GM18511 (cell line): ENCODE measurements at regions not wholly inside any gene's neighbourhood (a gene's known extent, or its start where the extent isn't known, plus 50 kb on each side); places are given as distances from the start of the nearest gene placed in this dataset.
"Not testable (repeated sequence)": the region's sequence is repeated elsewhere in the genome, so short reads cannot be mapped to it uniquely, and the experiment has no call there.

Source experiments
- ATAC-seq: cut with Tn5 transposase; IDR thresholded peaks from one replicate; pipeline ENCODE4 v1.9.1; 2021; ENCODE audit warnings: mild to moderate bottlenecking, moderate library complexity; ENCODE audit not compliant: unreplicated experiment

DNA sequence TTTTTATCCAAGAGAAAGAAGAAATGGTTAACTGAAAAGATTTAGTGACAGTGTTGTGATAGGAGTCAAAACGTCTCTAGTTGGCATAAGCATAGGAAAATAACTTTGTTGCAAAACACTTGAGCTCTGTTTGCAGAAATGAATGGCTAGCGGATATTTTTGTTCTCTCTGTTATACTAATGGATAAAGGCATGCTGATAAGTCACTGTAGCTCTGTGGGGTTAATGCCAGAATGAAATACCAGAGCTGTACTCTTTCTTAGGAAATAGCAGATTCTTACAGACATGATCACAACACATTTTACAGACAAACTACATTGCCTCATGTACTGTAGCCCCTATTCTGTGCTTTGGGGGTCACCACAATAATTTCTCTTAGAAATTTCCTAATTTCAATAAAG, 202.8 kb downstream of the DMRTA1 start:
- ATAC-seq, result no peak

DNA sequence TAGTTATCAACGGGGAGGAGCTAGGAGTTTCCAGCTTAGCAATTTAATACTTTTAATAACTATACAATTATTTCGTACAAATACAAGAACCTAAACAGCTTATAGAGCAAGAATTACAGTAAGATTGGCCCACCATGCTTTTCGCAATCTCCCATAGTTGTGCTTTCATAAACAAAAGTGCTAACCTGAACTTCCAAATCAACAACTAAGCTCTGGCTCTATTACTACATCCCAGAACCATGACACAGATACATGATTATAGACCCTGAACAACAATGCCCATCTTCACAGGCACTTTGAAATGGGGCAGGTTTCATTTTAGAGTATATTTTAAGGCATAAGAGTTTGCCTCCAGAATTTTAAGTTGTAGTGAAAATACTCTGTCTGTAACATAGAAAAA, 203.5 kb downstream of the DMRTA1 start:
- ATAC-seq, result no peak

DNA sequence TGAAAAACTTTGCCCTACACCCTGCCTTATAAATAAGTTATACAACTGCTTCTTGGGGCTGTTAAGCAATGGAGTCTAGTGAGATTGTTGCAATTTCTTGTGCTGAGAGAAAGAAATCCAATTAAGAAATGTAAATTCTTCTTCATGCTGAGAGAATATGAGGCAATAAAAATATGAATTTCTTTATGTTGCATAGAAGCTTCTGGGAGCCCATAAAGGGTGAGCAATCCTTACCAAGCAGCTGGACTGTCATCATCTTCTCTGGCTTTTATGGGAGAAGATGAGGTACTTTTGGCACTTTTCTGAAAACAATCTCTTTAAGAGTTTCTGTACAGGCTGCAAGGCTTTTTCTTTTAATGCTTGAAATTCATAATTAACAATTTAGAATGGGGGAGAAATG, 204.3 kb downstream of the DMRTA1 start:
- no peak for ATAC-seq

GRCh38 chr9:22654833-22655232, 208.2 kb downstream of the DMRTA1 start:
- ATAC-seq, result no peak

- ATAC-seq, result no peak
Observed at GRCh38 chr9:22657713-22658112, 211.1 kb downstream of the DMRTA1 start.

DNA sequence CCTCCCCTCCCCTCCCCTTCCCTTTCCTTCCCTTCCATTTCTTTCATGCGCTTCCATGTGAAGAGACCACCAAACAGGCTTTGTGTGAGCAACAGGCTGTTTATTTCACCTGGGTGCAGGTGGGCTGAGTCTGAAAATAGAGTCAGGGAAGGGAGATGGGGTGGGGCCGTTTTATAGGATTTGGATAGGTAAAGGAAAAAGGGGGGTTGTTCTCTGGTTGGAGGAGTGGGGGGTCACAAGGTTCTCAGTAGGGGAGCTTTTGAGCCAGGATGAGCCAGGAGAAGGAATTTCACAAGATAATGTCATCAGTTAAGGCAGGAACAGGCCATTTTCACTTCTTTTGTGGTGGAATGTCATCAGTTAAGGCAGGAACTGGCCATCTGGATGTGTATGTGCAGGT, 211.9 kb downstream of the DMRTA1 start:
- not testable (repeated sequence) for ATAC-seq

- no peak for ATAC-seq
Observed at GRCh38 chr9:22682536-22682935, 235.9 kb downstream of the DMRTA1 start.

GRCh38 chr9:22682961-22683699, 236.5 kb downstream of the DMRTA1 start:
- ATAC-seq, result no peak

GRCh38 chr9:22683700-22684075, 237.1 kb downstream of the DMRTA1 start:
- no peak for ATAC-seq

DNA sequence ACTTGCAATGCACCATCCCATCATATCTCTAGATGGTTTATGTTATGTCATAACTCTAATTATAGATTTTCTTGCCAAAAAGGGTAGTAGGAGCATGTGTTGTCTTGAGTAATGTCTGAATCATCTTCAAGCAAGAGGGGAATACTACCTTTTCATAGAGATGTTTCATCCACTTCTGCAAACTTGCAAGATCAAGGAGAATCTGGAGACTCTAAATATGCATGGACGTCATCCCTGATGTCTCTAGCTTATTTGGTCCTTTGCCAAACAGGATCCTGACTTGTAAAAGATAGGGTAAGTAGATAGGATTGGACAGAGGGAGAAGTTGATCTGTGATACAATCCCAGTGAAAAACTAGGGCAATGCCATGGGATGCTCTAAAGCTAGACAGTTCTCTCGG, 246.5 kb downstream of the DMRTA1 start:
- no peak for ATAC-seq

- no peak for ATAC-seq
Observed at GRCh38 chr9:22700171-22700570, 253.5 kb downstream of the DMRTA1 start.

- ATAC-seq, result no peak
Observed at GRCh38 chr9:22718653-22719052, 272.0 kb downstream of the DMRTA1 start.

DNA sequence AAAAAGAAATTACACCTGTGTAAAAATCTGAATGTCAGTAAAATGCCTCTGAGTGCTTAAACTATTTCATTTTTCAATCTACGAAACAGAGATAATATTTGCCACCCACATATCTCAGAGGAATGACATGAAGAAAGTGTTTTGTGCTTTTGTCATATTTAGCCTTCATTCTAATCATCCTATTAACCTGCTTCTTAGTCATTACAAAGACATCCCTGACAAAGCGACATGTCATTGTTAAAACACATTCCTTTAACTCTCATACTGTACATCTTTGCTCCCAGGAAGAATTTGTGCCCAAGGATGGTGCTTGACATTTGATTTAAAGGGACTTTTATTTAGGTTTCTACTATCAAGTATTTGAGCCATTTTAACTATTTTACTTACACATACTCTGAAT, 275.9 kb downstream of the DMRTA1 start:
- ATAC-seq, result no peak

GRCh38 chr9:22731786-22732185, 285.2 kb downstream of the DMRTA1 start:
- ATAC-seq, result no peak

GRCh38 chr9:22739712-22740111, 293.1 kb downstream of the DMRTA1 start:
- no peak for ATAC-seq

DNA sequence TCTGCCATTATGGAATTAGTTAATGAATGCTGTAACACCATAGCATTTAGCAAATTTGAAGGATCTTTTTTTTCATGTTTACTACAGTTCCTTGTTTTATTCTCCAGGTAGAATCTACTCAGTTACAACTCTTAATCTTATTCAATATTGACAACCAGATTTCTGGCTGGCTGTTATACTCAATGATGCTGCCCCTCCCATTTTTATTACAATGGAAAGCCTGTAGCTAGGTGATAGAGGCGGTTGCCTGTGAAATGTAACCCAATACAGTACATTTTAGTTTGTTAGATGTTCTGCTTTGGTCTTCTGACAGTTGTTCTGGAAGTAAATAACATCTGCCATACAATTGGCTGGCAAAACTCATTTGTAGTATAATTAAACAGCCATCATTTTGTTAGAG, 294.2 kb downstream of the DMRTA1 start:
- no peak for ATAC-seq

DNA sequence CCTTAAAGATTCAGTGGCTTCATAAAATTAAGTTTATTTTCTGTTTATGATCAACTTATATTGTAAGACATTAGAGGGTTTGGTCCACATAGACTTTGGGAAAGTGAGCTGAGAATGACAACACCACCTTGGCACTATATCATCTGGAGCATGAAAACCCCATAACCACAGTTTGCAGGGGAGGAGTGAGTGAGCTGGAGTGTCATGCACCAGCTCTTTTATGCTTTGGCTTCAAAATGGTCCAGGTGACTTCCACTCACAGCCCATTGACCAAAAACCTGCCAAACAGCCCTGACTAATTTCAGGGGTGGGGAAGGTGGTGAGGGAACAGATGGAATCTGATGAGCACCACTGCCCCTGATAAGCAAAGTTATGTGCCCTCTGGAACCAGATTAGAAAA, 295.8 kb downstream of the DMRTA1 start:
- ATAC-seq, result no peak

DNA sequence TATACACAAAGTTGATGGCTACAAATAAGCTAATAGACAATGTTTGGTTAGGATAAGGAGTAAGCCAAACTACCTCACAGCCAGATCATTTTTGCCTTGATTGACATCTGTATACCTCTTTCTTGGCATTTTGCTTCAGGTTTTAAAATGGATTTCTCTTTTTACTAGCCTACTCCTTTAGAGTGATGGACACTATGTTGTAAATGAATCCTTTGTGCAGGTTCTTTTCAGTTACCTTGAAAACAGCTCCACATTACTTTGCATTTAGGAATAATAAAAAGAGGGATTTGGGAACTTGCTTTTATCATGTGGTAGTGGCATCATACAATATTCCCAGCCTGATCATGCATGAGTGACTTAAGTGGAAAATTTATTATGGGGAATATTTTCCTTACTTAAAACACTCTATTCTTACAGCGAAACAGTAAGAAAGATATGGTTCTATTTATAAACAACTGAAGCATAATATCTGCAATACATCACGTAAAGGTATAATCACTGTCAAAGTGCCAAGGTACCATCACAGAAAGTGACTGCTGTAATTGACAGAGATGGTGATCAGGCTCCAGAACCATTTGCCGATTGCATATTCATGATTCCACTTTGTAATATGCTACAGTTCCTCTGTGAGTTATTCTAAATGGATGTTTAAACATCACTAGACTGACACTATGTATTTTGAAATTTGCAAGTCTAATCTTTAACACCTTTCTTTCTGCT, 327.0 kb downstream of the DMRTA1 start:
- no peak for ATAC-seq

DNA sequence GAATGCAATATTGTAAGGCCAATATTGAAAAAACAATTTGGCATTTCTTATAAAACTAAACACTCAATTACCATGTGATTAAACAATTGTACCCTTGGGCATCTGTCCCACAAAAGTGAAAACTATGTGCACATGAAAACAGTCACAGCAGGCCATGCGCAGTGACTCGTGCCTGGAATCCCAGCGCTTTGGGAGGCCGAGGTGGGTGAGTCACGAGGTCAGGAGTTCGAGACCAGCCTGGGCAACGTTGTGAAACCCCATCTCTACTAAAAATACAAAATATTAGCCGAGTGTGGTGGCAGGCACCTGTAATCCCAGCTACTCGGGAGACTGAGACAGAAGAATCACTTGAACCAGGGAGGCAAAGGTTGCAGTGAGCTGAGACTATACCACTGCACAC, 343.7 kb downstream of the DMRTA1 start:
- ATAC-seq, result no peak

DNA sequence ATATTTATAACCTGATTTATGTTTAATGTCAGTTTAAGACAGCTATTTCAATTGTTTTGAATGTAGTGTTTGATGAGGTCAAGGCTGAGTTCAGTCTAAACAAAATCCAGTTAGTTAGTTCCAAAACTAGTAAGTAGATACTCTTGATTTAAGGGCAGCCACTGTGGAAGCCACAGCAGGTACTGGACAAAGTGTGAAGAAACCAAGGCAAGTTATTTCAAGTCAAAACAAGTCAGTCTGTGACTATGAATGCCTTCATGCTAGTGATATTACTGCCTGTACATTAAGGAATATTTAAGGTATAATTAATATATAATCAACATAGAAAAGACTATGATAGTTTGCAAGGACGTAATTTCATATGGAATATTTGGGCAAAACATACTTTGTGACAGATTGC, 362.3 kb downstream of the DMRTA1 start:
- no peak for ATAC-seq

GRCh38 chr9:22809371-22809770, 362.7 kb downstream of the DMRTA1 start:
- no peak for ATAC-seq

GRCh38 chr9:22813529-22813928, 366.9 kb downstream of the DMRTA1 start:
- ATAC-seq, result no peak

GRCh38 chr9:22815246-22815645, 368.6 kb downstream of the DMRTA1 start:
- no peak for ATAC-seq
